ENCODE measurements at regions not wholly inside any gene's neighbourhood (a gene's known extent, or its start where the extent isn't known, plus 50 kb on each side); places are given as distances from the start of the nearest gene placed in this dataset.

DNA sequence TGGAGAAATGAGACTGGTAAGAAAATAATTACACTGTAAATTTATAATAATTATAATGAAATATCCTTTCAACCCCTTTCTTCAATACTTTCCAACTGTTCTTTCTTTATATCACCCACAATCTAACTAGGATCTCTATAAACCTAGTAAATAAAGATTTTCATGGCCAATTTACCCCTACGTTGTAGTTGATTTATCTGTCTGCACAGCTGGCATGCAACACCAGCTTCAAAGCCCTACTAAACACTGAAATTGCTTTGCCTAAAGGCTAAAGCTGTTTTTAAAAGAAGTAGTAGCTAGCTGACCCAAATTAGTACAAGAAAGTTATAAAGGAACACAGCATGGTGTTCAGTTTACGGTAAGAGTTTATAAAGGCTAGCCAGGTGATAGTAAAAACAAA lies 140.1 kb downstream of the NOL4 start:
- TF ChIP-seq, protein P1, sequence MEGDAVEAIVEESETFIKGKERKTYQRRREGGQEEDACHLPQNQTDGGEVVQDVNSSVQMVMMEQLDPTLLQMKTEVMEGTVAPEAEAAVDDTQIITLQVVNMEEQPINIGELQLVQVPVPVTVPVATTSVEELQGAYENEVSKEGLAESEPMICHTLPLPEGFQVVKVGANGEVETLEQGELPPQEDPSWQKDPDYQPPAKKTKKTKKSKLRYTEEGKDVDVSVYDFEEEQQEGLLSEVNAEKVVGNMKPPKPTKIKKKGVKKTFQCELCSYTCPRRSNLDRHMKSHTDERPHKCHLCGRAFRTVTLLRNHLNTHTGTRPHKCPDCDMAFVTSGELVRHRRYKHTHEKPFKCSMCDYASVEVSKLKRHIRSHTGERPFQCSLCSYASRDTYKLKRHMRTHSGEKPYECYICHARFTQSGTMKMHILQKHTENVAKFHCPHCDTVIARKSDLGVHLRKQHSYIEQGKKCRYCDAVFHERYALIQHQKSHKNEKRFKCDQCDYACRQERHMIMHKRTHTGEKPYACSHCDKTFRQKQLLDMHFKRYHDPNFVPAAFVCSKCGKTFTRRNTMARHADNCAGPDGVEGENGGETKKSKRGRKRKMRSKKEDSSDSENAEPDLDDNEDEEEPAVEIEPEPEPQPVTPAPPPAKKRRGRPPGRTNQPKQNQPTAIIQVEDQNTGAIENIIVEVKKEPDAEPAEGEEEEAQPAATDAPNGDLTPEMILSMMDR (IDR thresholded peaks at IDR 0.05) = no peak
- TF ChIP-seq ZFX (IDR thresholded peaks at IDR 0.05; ENCODE audit: borderline replicate concordance) = no peak
